GM10248 (cell line): ENCODE measurements at regions not wholly inside any gene's neighbourhood (a gene's known extent, or its start where the extent isn't known, plus 50 kb on each side); places are given as distances from the start of the nearest gene placed in this dataset.
"Not testable (repeated sequence)": the region's sequence is repeated elsewhere in the genome, so short reads cannot be mapped to it uniquely, and the experiment has no call there.

Source experiments
- CTCF ChIA-PET: fragments of 300-600 bp; sonication (Branson Sonifier 250); formaldehyde crosslinking; extraction: SDS; loops from one replicate; lab custom pipeline; 2021; ENCODE audit warnings: antibody characterized with exemption; lab: Yijun Ruan, JAX
- POLR2A ChIA-PET: fragments of 350-650 bp; sonication (Branson Sonifier 250); formaldehyde crosslinking; extraction: SDS; loops from one replicate; lab custom pipeline; 2020; ENCODE audit warnings: antibody characterized with exemption; lab: Yijun Ruan, JAX
- DNase-seq: peaks from one replicate; pipeline ENCODE4 v3.0.0; 2012; ENCODE audit errors: extremely low spot score
- CTCF ChIP-seq: IDR thresholded peaks from 2 replicates; pipeline ENCODE4 v1.5.1; 2012; ENCODE audit warnings: mild to moderate bottlenecking, low read depth; ENCODE audit errors: extremely low read depth, missing control alignments, control extremely low read depth

DNA sequence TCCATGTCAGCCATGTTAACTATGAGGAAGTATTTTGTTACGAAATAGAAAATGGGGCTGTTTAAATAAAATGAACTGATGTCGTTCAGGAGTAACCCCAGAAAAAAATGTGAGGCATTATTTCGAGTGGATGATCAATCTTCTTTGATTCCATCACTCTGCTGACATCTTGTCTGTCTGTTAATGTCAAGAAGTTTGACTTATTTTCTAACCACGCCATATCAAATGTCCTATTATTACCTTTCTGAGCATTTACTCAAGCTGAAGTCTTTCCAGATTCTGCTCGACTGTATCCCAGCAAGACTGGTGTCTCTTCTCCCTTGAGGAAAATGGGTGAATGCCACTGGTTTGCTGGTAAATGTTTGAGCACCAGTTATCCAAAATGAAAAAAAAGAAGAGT lies 672.9 kb upstream of the SOX11 start:
- POLR2A ChIA-PET: no interaction called here
- CTCF ChIA-PET: no interaction called here
- DNase-seq: no peak
- TF ChIP-seq CTCF: no peak

DNA sequence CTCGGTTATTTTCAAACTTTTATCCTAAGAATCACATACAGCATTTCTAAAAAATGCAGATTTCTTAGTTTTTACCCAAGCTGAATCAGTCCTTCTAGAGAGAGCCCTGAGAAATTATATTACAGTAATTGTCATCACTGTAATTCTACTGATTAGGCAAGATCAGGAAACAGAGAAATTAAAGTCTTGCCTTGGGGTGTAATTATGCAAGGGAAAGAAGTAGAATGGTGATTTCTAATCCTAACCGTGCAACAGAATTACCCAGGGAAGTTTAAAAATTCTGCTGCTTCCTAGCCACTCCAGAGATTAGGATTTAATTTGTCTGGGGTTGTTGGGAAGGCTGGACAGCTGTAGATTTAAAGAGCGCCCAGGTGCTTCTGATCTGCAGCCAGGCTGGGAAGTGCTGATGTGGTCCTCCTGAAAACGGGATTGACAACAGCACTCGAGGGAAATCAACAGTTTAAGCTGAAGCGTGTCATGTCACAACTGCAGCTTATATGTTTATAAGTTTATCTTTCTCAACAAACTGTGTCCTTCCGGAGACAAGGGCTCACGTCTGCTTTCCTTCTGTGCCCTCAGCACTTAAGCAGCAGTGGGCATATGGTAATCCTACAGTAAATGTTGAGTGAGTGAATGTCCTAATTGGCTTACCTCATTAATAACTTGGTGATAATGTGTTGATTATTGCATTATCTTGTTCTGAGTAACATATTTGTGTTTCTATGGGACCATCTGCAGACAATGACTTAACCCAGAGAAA lies 671.9 kb upstream of the SOX11 start:
- ChIA-PET POLR2A (no interaction called here), CTCF (interaction anchor here (1.4 kb wide), 1 partner anchor 43 kb away, joined by 3 read pairs; no protein-coding TSS in a partner anchor)
- no peak for DNase-seq
- TF ChIP-seq CTCF: no peak

GRCh38 chr2:5021136-5021535 lies 671.0 kb upstream of the SOX11 start:
- TF ChIP-seq CTCF: no peak
- DNase-seq: no peak
- CTCF ChIA-PET: interaction anchor here (1.4 kb wide), 1 partner anchor 42 kb away, joined by 3 read pairs; no protein-coding TSS in a partner anchor
- POLR2A ChIA-PET: no interaction called here

DNA sequence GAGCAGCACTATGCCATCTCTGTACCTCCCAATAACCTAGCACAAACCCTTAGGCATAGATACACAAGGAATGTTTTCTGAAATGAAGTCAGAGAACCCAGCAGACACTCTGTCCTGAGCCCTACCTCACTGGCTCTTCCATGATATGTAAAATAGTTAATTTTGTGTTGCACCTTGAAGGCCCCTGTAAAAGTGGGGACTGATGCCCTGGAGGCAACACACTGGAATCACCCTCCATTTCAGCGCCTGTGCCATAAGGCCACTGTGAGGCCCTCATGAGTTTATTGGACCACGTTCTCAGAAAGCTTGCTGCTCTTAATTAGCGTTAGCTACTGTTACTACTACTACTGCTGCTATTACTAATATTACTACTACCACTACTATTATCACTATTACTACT lies 670.1 kb upstream of the SOX11 start:
- no peak for DNase-seq
- ChIA-PET POLR2A (no interaction called here), CTCF (no interaction called here)
- no peak for TF ChIP-seq CTCF

- CTCF ChIA-PET, DNase-seq, POLR2A ChIA-PET: not testable (repeated sequence)
Observed at GRCh38 chr2:5022708-5023635, 669.2 kb upstream of the SOX11 start.

DNA sequence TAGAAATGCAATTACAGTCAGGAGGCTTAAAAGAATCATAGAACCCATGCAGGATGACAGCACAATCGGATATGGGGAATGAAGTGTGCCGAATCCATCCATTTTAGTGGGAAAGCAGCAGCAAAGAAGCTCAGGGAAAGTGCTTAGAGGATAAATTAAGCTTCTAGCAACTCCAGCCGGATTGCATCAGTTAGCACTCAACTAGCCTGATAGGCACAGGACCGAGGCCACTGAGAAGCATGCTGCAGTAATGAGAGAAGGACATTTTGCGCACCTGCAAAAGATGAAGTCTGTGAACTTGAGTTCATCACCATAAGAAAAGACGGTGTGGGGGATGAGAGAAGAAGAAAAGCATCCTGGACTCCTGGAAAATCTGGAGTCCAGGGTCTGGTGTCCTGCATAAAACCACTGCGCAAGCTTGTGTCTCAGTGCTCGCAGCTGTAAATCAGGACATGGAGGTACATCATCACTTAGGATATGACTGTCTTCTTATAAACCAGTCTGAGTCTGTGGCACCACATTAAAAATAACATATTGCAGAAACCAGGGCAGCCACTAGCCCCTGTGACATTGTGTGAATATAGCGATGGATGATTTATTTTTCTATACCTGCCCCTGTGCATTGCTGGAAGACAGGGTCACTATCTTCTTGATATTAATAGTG lies 665.5 kb upstream of the SOX11 start:
- ChIA-PET CTCF (interaction anchor here (1.3 kb wide), 1 partner anchor 9 kb away, joined by 3 read pairs; no protein-coding TSS in a partner anchor), POLR2A (no interaction called here)
- DNase-seq: no peak
- TF ChIP-seq CTCF: no peak
